Fibroblast of mammary gland (primary cell): ENCODE measurements at regions not wholly inside any gene's neighbourhood (a gene's known extent, or its start where the extent isn't known, plus 50 kb on each side); places are given as distances from the start of the nearest gene placed in this dataset.

Experiments used
- DNase-seq: peaks from one replicate; pipeline ENCODE4 v3.0.0-alpha.2; 2010; ENCODE audit warnings: low read depth
- H3K4me3 ChIP-seq: 2 replicates; pipeline ENCODE4 v1.5.1; 2011; ENCODE audit warnings: low read depth, mild to moderate bottlenecking, low read length, moderate library complexity; ENCODE audit not compliant: control insufficient read depth
- CTCF ChIP-seq: conservative IDR thresholded peaks from 2 replicates; pipeline ENCODE4 v1.5.1; 2011; ENCODE audit warnings: low read depth, low read length, inconsistent platforms; ENCODE audit not compliant: control insufficient read depth, insufficient read depth

GRCh38 chr5:56465769-56466135 lies 232.6 kb upstream of the ANKRD55 start:
- no peak for DNase-seq
- H3K4me3 ChIP-seq: no peak overlapping the region
- no peak for TF ChIP-seq CTCF

- TF ChIP-seq CTCF: no peak
- no peak for DNase-seq
- no peak overlapping the region for H3K4me3 ChIP-seq
Measured at GRCh38 chr5:56464935-56465768, 232.0 kb upstream of the ANKRD55 start.

- no peak for DNase-seq
- no peak overlapping the region for H3K4me3 ChIP-seq
- no peak for TF ChIP-seq CTCF
Measured at GRCh38 chr5:56463944-56464571, 230.9 kb upstream of the ANKRD55 start.

- no peak for DNase-seq
- TF ChIP-seq CTCF: no peak
- H3K4me3 ChIP-seq: no peak overlapping the region
Measured at GRCh38 chr5:56461584-56461983, 228.5 kb upstream of the ANKRD55 start.

- H3K4me3 ChIP-seq: no peak overlapping the region
- TF ChIP-seq CTCF: no peak
- no peak for DNase-seq
Measured at GRCh38 chr5:56460681-56461191, 227.6 kb upstream of the ANKRD55 start.

- TF ChIP-seq CTCF: no peak
- no peak for DNase-seq
- no peak overlapping the region for H3K4me3 ChIP-seq
Measured at GRCh38 chr5:56460195-56460546, 227.0 kb upstream of the ANKRD55 start.
